SU-DHL-6 (cell line): ENCODE measurements at regions not wholly inside any gene's neighbourhood (a gene's known extent, or its start where the extent isn't known, plus 50 kb on each side); places are given as distances from the start of the nearest gene placed in this dataset.

ENCODE experiments used
- CTCF ChIP-seq: fragments of 200-600 bp; sonication (generic); IDR thresholded peaks from one replicate; pipeline ENCODE4 v1.5.1; 2017; ENCODE audit warnings: antibody characterized with exemption, mild to moderate bottlenecking, low read length, moderate library complexity; ENCODE audit not compliant: insufficient read depth, poor library complexity, severe bottlenecking
- EZH2phosphoT487 ChIP-seq: fragments of 200-600 bp; sonication (generic), shearing (Covaris generic); conservative IDR thresholded peaks from 2 replicates; pipeline ENCODE4 v1.6.1; 2018; ENCODE audit warnings: mild to moderate bottlenecking, antibody characterized with exemption, low read length, moderate library complexity, mixed read lengths

DNA sequence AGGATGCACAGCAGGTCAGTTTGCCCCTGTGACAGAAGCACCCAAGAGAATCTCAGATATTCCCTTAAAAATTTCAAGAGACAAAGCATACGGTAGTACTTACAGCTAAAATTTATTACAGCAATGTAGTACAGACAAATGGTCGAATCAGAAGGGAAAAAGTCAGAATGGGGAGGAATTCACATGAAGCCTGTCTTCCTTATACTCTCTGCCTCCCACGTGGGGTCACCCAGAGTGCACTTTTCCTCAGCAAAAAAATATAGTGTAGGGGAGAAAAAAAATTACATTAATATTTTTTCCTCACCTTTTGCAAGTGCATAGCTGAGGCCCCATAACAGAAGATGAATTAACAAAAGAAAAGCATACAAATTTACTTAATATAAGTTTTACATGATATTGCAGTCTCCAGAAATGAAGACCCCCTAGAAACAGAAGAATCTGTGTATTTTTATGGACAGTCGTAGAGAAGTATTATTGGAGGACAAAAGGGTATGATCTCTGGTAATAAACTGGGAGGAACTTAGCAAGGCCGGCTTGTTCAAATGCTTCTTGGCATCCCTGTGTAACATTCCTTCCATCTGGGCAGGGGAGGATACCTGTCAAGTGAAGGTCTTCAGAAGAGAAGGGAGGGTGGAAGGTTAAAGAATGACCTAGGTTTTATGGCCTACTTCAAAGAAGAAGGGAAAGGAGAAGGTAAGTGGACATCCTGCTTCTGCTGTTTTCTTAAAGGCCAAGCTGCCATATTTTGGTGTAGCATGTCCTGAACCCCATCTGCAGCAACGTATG lies 270.6 kb upstream of the MAGI2 start:
- no peak for TF ChIP-seq CTCF
- no peak for TF ChIP-seq EZH2phosphoT487
